ENCODE measurements at regions not wholly inside any gene's neighbourhood (a gene's known extent, or its start where the extent isn't known, plus 50 kb on each side); places are given as distances from the start of the nearest gene placed in this dataset.

- Histone ChIP-seq H3K4me2 (no peak overlapping the region), H3K79me2 (ENCODE audit: insufficient read depth) (no peaks in the 10 kb centered on the region), H3K36me3 (replicated peaks in 1 of 2; ENCODE audit: control insufficient read depth in 1 of 2, insufficient read depth in 2 of 2, low read length in 1 of 2) (no peaks in the 10 kb centered on the region), H4K20me1 (ENCODE audit: insufficient read depth) (no peaks in the 10 kb centered on the region), H3K9me3 (peaks cover 18% of the 10 kb centered on the region), H3K27me3 (ENCODE audit: insufficient read depth) (no peaks in the 10 kb centered on the region), H3F3A (replicated peaks; ENCODE audit: insufficient read depth) (no peaks in the 10 kb centered on the region), H3K9ac (no peak overlapping the region), H3K4me1 (ENCODE audit: control insufficient read depth in 1 of 2, insufficient read depth in 2 of 2, low read depth in 1 of 2, low read length in 1 of 2) (no peaks in the 10 kb centered on the region; a peak in 1 of 4 replicates), H3K9me2 (no peaks in the 10 kb centered on the region), H2AFZ (ENCODE audit: low read depth) (no peak overlapping the region), H3K27ac (ENCODE audit: low read depth in 2 of 2, low read length in 1 of 2) (no peak overlapping the region), H3K4me3 (ENCODE audit: low read depth in 2 of 2, low read length in 1 of 2) (no peak overlapping the region)
- ChIA-PET POLR2A (no interaction called here), CTCF (interaction anchor here (1.5 kb wide), 1 partner anchor 202 kb away, joined by 5 read pairs; no protein-coding TSS in a partner anchor)
- 88% methylated on average over 1 of the region's 1 CpG for WGBS (ENCODE audit: low lambda C conversion rate)
- DNase-seq: no peak
- TF ChIP-seq ZBTB33 (IDR thresholded peaks at IDR 0.05; ENCODE audit: borderline replicate concordance, low read depth) (no peak), USF2 (IDR thresholded peaks at IDR 0.05; ENCODE audit: borderline replicate concordance, low read depth, low read length) (no peak), GATA2 (CRISPR knock-in tag; IDR thresholded peaks at IDR 0.05) (no peak)
- TF ChIP-seq, protein P1, sequence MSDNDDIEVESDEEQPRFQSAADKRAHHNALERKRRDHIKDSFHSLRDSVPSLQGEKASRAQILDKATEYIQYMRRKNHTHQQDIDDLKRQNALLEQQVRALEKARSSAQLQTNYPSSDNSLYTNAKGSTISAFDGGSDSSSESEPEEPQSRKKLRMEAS (IDR thresholded peaks at IDR 0.05; ENCODE audit: low read depth): no peak
Measured at GRCh38 chr6:158908606-158909005, 89.4 kb upstream of the EZR start.

DNA sequence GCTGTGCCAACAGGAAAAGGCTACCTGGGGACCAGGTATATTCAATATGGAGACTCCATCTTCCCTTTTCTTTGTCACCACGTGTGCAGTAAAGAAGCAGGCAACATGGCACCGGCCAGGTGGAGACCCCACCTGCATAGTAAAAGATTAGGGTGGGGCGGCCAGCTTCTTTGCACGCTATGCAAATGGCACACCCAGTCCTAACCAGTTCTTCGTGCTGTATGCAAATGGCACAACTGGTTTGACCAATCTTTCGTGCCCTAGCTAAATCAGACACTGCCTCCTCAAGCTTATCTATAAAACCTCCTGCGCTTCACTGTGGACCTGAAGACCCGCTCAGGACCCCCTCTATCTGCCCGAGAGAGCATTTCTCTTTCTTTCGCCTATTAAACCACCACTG lies 88.8 kb upstream of the EZR start:
- Histone ChIP-seq H3F3A (replicated peaks; ENCODE audit: insufficient read depth) (no peaks in the 10 kb centered on the region), H3K9me3 (peaks cover 18% of the 10 kb centered on the region), H2AFZ (ENCODE audit: low read depth) (no peak overlapping the region), H3K27ac (ENCODE audit: low read depth in 2 of 2, low read length in 1 of 2) (no peak overlapping the region), H3K4me3 (ENCODE audit: low read depth in 2 of 2, low read length in 1 of 2) (no peak overlapping the region), H3K36me3 (replicated peaks in 1 of 2; ENCODE audit: control insufficient read depth in 1 of 2, insufficient read depth in 2 of 2, low read length in 1 of 2) (no peaks in the 10 kb centered on the region), H3K27me3 (ENCODE audit: insufficient read depth) (no peaks in the 10 kb centered on the region), H3K4me1 (ENCODE audit: control insufficient read depth in 1 of 2, insufficient read depth in 2 of 2, low read depth in 1 of 2, low read length in 1 of 2) (no peaks in the 10 kb centered on the region; a peak in 1 of 4 replicates), H3K79me2 (ENCODE audit: insufficient read depth) (no peaks in the 10 kb centered on the region), H3K4me2 (no peak overlapping the region), H3K9ac (no peak overlapping the region), H4K20me1 (ENCODE audit: insufficient read depth) (no peaks in the 10 kb centered on the region), H3K9me2 (no peaks in the 10 kb centered on the region)
- ChIA-PET CTCF (interaction anchor here (1.5 kb wide), 1 partner anchor 201 kb away, joined by 5 read pairs; no protein-coding TSS in a partner anchor), POLR2A (no interaction called here)
- 47% methylated on average over 8 of the region's 10 CpGs for WGBS (ENCODE audit: low lambda C conversion rate)
- no peak for DNase-seq
- TF ChIP-seq NFIC (IDR thresholded peaks at IDR 0.05; ENCODE audit: borderline replicate concordance) (no peak), EP300 (IDR thresholded peaks at IDR 0.05; ENCODE audit: borderline replicate concordance in 1 of 2, low read depth in 1 of 2, low read length in 1 of 2) (no peak), CHD2 (IDR thresholded peaks at IDR 0.05; ENCODE audit: low read length, partially characterized antibody) (no peak), RCOR1 (IDR thresholded peaks at IDR 0.05; ENCODE audit: low read length) (no peak), EZH2phosphoT487 (IDR thresholded peaks at IDR 0.05; ENCODE audit: borderline replicate concordance, low read depth) (no peak), RXRA (IDR thresholded peaks at IDR 0.05; ENCODE audit: borderline replicate concordance, low read depth) (no peak), GATA2 (CRISPR knock-in tag; IDR thresholded peaks at IDR 0.05) (no peak), YY1 (IDR thresholded peaks at IDR 0.05; ENCODE audit: low read depth) (no peak), FOSL2 (IDR thresholded peaks at IDR 0.05; ENCODE audit: borderline replicate concordance, low read depth) (no peak), TEAD4 (IDR thresholded peaks at IDR 0.05; ENCODE audit: borderline replicate concordance, insufficient read depth) (no peak), PBX3 (IDR thresholded peaks at IDR 0.05) (no peak), FOXJ3 (CRISPR knock-in tag; IDR thresholded peaks at IDR 0.05) (no peak), POLR2AphosphoS5 (IDR thresholded peaks at IDR 0.05; ENCODE audit: low read depth, low read length) (no peak), ZBTB33 (IDR thresholded peaks at IDR 0.05; ENCODE audit: borderline replicate concordance, low read depth) (no peak), NRF1 (IDR thresholded peaks at IDR 0.05; ENCODE audit: low read depth, low read length) (no peak)
- TF ChIP-seq, protein P2, sequence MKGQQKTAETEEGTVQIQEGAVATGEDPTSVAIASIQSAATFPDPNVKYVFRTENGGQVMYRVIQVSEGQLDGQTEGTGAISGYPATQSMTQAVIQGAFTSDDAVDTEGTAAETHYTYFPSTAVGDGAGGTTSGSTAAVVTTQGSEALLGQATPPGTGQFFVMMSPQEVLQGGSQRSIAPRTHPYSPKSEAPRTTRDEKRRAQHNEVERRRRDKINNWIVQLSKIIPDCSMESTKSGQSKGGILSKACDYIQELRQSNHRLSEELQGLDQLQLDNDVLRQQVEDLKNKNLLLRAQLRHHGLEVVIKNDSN (IDR thresholded peaks at IDR 0.05; ENCODE audit: borderline replicate concordance, low read depth): no peak
- TF ChIP-seq, protein P3, sequence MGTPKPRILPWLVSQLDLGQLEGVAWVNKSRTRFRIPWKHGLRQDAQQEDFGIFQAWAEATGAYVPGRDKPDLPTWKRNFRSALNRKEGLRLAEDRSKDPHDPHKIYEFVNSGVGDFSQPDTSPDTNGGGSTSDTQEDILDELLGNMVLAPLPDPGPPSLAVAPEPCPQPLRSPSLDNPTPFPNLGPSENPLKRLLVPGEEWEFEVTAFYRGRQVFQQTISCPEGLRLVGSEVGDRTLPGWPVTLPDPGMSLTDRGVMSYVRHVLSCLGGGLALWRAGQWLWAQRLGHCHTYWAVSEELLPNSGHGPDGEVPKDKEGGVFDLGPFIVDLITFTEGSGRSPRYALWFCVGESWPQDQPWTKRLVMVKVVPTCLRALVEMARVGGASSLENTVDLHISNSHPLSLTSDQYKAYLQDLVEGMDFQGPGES (IDR thresholded peaks at IDR 0.05; ENCODE audit: low read depth, low read length): no peak
